Caco-2 (cell line): ENCODE measurements at regions not wholly inside any gene's neighbourhood (a gene's known extent, or its start where the extent isn't known, plus 50 kb on each side); places are given as distances from the start of the nearest gene placed in this dataset.

Experiments
- BruUV-seq: library from RNA; stranded (reverse); fragments of 400-500 nt; replicated peaks from 2 replicates; lab custom pipeline; 2021; lab: Mats Ljungman, UMichigan
- CTCF ChIA-PET: fragments of 300-600 bp; sonication (Branson Sonifier 250); formaldehyde crosslinking; loops from one replicate; lab custom pipeline; 2022; ENCODE audit warnings: antibody characterized with exemption; lab: Charles Lee
- POLR2A ChIA-PET: fragments of 300-600 bp; sonication (Branson Sonifier 250); formaldehyde crosslinking; loops from one replicate; lab custom pipeline; 2022; ENCODE audit warnings: antibody characterized with exemption; lab: Charles Lee
- DNase-seq, 2 experiments: peaks; one replicate each; pipeline versions ENCODE4 v3.0.0 to v3.0.0-alpha.2; 2020 to 2022
- H3K27me3 ChIP-seq: replicated peaks from 2 replicates; pipeline ENCODE4 v1.6.0; 2011; ENCODE audit warnings: low read length; ENCODE audit not compliant: control insufficient read depth, insufficient read depth
- H3K36me3 ChIP-seq: 2 replicates; pipeline ENCODE4 v1.5.1; 2011; ENCODE audit warnings: low read length; ENCODE audit not compliant: control insufficient read depth, insufficient read depth
- H3K4me1 ChIP-seq: fragments of 250-450 bp; sonication (Bioruptor Pico); 2 replicates; pipeline ENCODE4 v1.5.1; 2020; ENCODE audit warnings: mild to moderate bottlenecking
- H3K4me3 ChIP-seq: 2 replicates; pipeline ENCODE4 v1.5.1; 2011; ENCODE audit warnings: low read depth, mild to moderate bottlenecking, control low read depth, low read length
- H3K9me3 ChIP-seq: fragments of 250-450 bp; sonication (Bioruptor Pico); 2 replicates; pipeline ENCODE4 v1.5.1; 2020; ENCODE audit warnings: mild to moderate bottlenecking, moderate library complexity
- H3K27ac Mint-ChIP-seq: one replicate; pipeline ENCODE4 v1.8.0; 2022; ENCODE audit warnings: mixed read lengths; ENCODE audit not compliant: unreplicated experiment
- H3K27me3 Mint-ChIP-seq: one replicate; pipeline ENCODE4 v1.8.0; 2022; ENCODE audit warnings: mixed read lengths; ENCODE audit not compliant: insufficient read depth, unreplicated experiment
- H3K36me3 Mint-ChIP-seq: one replicate; pipeline ENCODE4 v1.8.0; 2022; ENCODE audit warnings: mild to moderate bottlenecking, mixed read lengths; ENCODE audit not compliant: insufficient read depth, unreplicated experiment
- H3K4me1 Mint-ChIP-seq: one replicate; pipeline ENCODE4 v1.8.0; 2022; ENCODE audit warnings: low read depth, mixed read lengths; ENCODE audit not compliant: unreplicated experiment
- H3K4me3 Mint-ChIP-seq: one replicate; pipeline ENCODE4 v1.8.0; 2022; ENCODE audit warnings: mild to moderate bottlenecking, moderate library complexity, mixed read lengths; ENCODE audit not compliant: unreplicated experiment
- H3K9me3 Mint-ChIP-seq: one replicate; pipeline ENCODE4 v1.8.0; 2022; ENCODE audit warnings: mixed read lengths; ENCODE audit not compliant: unreplicated experiment
- CTCF ChIP-seq, 2 experiments: fragments of 200-600 bp in 1 of 2; IDR thresholded peaks; 1 replicate in 1 of 2; 2 replicates in 1 of 2; pipeline versions ENCODE4 v1.5.1 to v1.8.0; 2011 to 2022; ENCODE audit warnings: antibody characterized with exemption in 1 of 2, control low read depth in 1 of 2, inconsistent platforms in 1 of 2, low read depth in 1 of 2, low read length in 1 of 2, mild to moderate bottlenecking in 1 of 2, moderate library complexity in 1 of 2; ENCODE audit not compliant: insufficient read depth in 1 of 2, severe bottlenecking in 1 of 2, unreplicated experiment in 1 of 2
- intact Hi-C: fragments of 100-400 bp; cut with micrococcal nuclease; formaldehyde crosslinking; loops from one replicate; pipeline ENCODE4 v1.10.0; 2022; ENCODE audit not compliant: unreplicated experiment

GRCh38 chr6:110558575-110558974 lies 82.2 kb upstream of the SLC22A16 start:
- BruUV-seq: no TSS peak
- no peaks in the 10 kb centered on the region for H3K27me3 ChIP-seq
- Mint-ChIP-seq H3K4me3 (no peak overlapping the region), H3K4me1 (no peaks in the 10 kb centered on the region), H3K36me3 (no peaks in the 10 kb centered on the region), H3K27me3 (no peaks in the 10 kb centered on the region), H3K27ac (no peak overlapping the region), H3K9me3 (no peaks in the 10 kb centered on the region)
- no peaks in the 10 kb centered on the region for H3K36me3 ChIP-seq
- intact Hi-C loops: no loop called here
- CTCF ChIA-PET: no interaction called here
- no peak overlapping the region for H3K4me3 ChIP-seq
- no peak for TF ChIP-seq CTCF (IDR thresholded peaks at IDR 0.05; ENCODE audit: insufficient read depth in 1 of 2, low read depth in 1 of 2, low read length in 1 of 2, severe bottlenecking in 1 of 2, unreplicated experiment in 1 of 2)
- POLR2A ChIA-PET: no interaction called here
- no peaks in the 10 kb centered on the region for H3K4me1 ChIP-seq
- no peak for DNase-seq
- 0 out of 2 replicates have a peak, but pooled peaks cover 4% of the 10 kb centered on the region for H3K9me3 ChIP-seq

- Histone ChIP-seq H3K9me3 (no peaks in the 10 kb centered on the region; the same call in 1 of the 2 replicates), H3K36me3 (no peaks in the 10 kb centered on the region), H3K27me3 (no peaks in the 10 kb centered on the region), H3K4me1 (no peaks in the 10 kb centered on the region), H3K4me3 (no peak overlapping the region)
- POLR2A ChIA-PET: no interaction called here
- DNase-seq: no peak
- H3K4me3 Mint-ChIP-seq: no peak overlapping the region
- no peaks in the 10 kb centered on the region for H3K27me3 Mint-ChIP-seq
- no peak for TF ChIP-seq CTCF (IDR thresholded peaks at IDR 0.05; ENCODE audit: insufficient read depth in 1 of 2, low read depth in 1 of 2, low read length in 1 of 2, severe bottlenecking in 1 of 2, unreplicated experiment in 1 of 2)
- CTCF ChIA-PET: no interaction called here
- H3K36me3 Mint-ChIP-seq: no peaks in the 10 kb centered on the region
- no TSS peak for BruUV-seq
- H3K4me1 Mint-ChIP-seq: no peaks in the 10 kb centered on the region
- H3K9me3 Mint-ChIP-seq: peaks cover 5% of the 10 kb centered on the region
- H3K27ac Mint-ChIP-seq: no peak overlapping the region
- intact Hi-C loops: no loop called here
Measured at GRCh38 chr6:110557199-110557598, 80.8 kb upstream of the SLC22A16 start.

GRCh38 chr6:110556317-110557110 lies 80.1 kb upstream of the SLC22A16 start:
- intact Hi-C loops: no loop called here
- BruUV-seq: no TSS peak
- H3K36me3 ChIP-seq: no peaks in the 10 kb centered on the region
- no peaks in the 10 kb centered on the region; the same call in 1 of the 2 replicates for H3K9me3 ChIP-seq
- H3K4me1 ChIP-seq: no peaks in the 10 kb centered on the region
- no peak overlapping the region for H3K4me3 ChIP-seq
- Mint-ChIP-seq H3K27ac (no peak overlapping the region), H3K4me1 (no peaks in the 10 kb centered on the region), H3K36me3 (no peaks in the 10 kb centered on the region), H3K27me3 (no peaks in the 10 kb centered on the region), H3K9me3 (peaks cover 10% of the 10 kb centered on the region), H3K4me3 (no peak overlapping the region)
- DNase-seq: no peak
- ChIA-PET CTCF (no interaction called here), POLR2A (no interaction called here)
- TF ChIP-seq CTCF (IDR thresholded peaks at IDR 0.05; ENCODE audit: insufficient read depth in 1 of 2, low read depth in 1 of 2, low read length in 1 of 2, severe bottlenecking in 1 of 2, unreplicated experiment in 1 of 2): no peak
- H3K27me3 ChIP-seq: no peaks in the 10 kb centered on the region
